Islet precursor cell (in vitro differentiated cells): ENCODE measurements at regions not wholly inside any gene's neighbourhood (a gene's known extent, or its start where the extent isn't known, plus 50 kb on each side); places are given as distances from the start of the nearest gene placed in this dataset.
A peak's percentile ranks its signal among the peaks of the same experiment; 100 is the strongest.
"Not testable (repeated sequence)": the region's sequence is repeated elsewhere in the genome, so short reads cannot be mapped to it uniquely, and the experiment has no call there.

Source experiments
- DNase-seq: peaks from one replicate; pipeline ENCODE4 v3.0.0-alpha.2; 2018

- no peak for DNase-seq
Measured at GRCh38 chr13:34376483-34376882, 558.5 kb downstream of the RFC3 start.

- DNase-seq = no peak
Measured at GRCh38 chr13:34381228-34381627, 560.8 kb upstream of the NBEA start.

- DNase-seq = no peak
Measured at GRCh38 chr13:34383728-34384127, 558.3 kb upstream of the NBEA start.

GRCh38 chr13:34386229-34386628, 555.8 kb upstream of the NBEA start:
- not testable (repeated sequence) for DNase-seq

GRCh38 chr13:34391076-34391475, 551.0 kb upstream of the NBEA start:
- no peak for DNase-seq

- no peak for DNase-seq
Measured at GRCh38 chr13:34401696-34402095, 540.4 kb upstream of the NBEA start.

GRCh38 chr13:34405410-34406181, 536.5 kb upstream of the NBEA start:
- DNase-seq = no peak

- no peak for DNase-seq
Measured at GRCh38 chr13:34408640-34409039, 533.4 kb upstream of the NBEA start.

GRCh38 chr13:34409496-34410182, 532.4 kb upstream of the NBEA start:
- DNase-seq = no peak

- no peak for DNase-seq
Measured at GRCh38 chr13:34410678-34411077, 531.4 kb upstream of the NBEA start.

- no peak for DNase-seq
Measured at GRCh38 chr13:34411177-34411576, 530.9 kb upstream of the NBEA start.

- DNase-seq = no peak
Measured at GRCh38 chr13:34411894-34412293, 530.2 kb upstream of the NBEA start.

- no peak for DNase-seq
Measured at GRCh38 chr13:34412295-34412694, 529.8 kb upstream of the NBEA start.

GRCh38 chr13:34412817-34413375, 529.2 kb upstream of the NBEA start:
- DNase-seq = peak; percentile 79

- no peak for DNase-seq
Measured at GRCh38 chr13:34413538-34414210, 528.4 kb upstream of the NBEA start.

- no peak for DNase-seq
Measured at GRCh38 chr13:34414616-34415015, 527.5 kb upstream of the NBEA start.

GRCh38 chr13:34416971-34417380, 525.1 kb upstream of the NBEA start:
- no peak for DNase-seq

GRCh38 chr13:34417896-34418295, 524.2 kb upstream of the NBEA start:
- DNase-seq = no peak

GRCh38 chr13:34419025-34419424, 523.0 kb upstream of the NBEA start:
- no peak for DNase-seq

GRCh38 chr13:34419755-34420154, 522.3 kb upstream of the NBEA start:
- DNase-seq = no peak

- no peak for DNase-seq
Measured at GRCh38 chr13:34420702-34421346, 521.2 kb upstream of the NBEA start.

GRCh38 chr13:34421347-34421719, 520.7 kb upstream of the NBEA start:
- no peak for DNase-seq

- no peak for DNase-seq
Measured at GRCh38 chr13:34421858-34422475, 520.1 kb upstream of the NBEA start.
